SJCRH30 (cell line): ENCODE measurements at regions not wholly inside any gene's neighbourhood (a gene's known extent, or its start where the extent isn't known, plus 50 kb on each side); places are given as distances from the start of the nearest gene placed in this dataset.
"Not testable (repeated sequence)": the region's sequence is repeated elsewhere in the genome, so short reads cannot be mapped to it uniquely, and the experiment has no call there.

Experiments
- DNase-seq, 2 experiments: peaks; one replicate each; pipeline ENCODE4 v3.0.0-alpha.2; 2015 to 2020
- H3K27ac ChIP-seq: fragments of 250-450 bp; sonication (Bioruptor Pico); 2 replicates; pipeline ENCODE4 v1.5.1; 2020; ENCODE audit warnings: mild to moderate bottlenecking, moderate library complexity
- H3K27me3 ChIP-seq: fragments of 250-450 bp; sonication (Bioruptor Pico); 2 replicates; pipeline ENCODE4 v1.5.1; 2020; ENCODE audit warnings: mild to moderate bottlenecking, moderate library complexity
- H3K36me3 ChIP-seq: fragments of 250-450 bp; sonication (Bioruptor Pico); 2 replicates; pipeline ENCODE4 v1.5.1; 2020; ENCODE audit warnings: mild to moderate bottlenecking, moderate library complexity
- H3K4me1 ChIP-seq: fragments of 250-450 bp; sonication (Bioruptor Pico); 2 replicates; pipeline ENCODE4 v1.5.1; 2020; ENCODE audit warnings: mild to moderate bottlenecking, moderate library complexity
- H3K4me3 ChIP-seq: fragments of 250-450 bp; sonication (Bioruptor Pico); 2 replicates; pipeline ENCODE4 v1.5.1; 2020; ENCODE audit warnings: mild to moderate bottlenecking, moderate library complexity
- H3K9me3 ChIP-seq: fragments of 250-450 bp; sonication (Bioruptor Pico); replicated peaks from 2 replicates; pipeline ENCODE4 v1.5.1; 2020; ENCODE audit warnings: mild to moderate bottlenecking, moderate library complexity

- H3K27me3 ChIP-seq, result no peaks in the 10 kb centered on the region; the same call in none of the 2 replicates
- no peaks in the 10 kb centered on the region for H3K36me3 ChIP-seq
- peak; percentile 59 to 65 for DNase-seq
- no peak overlapping the region for H3K27ac ChIP-seq
- H3K4me3 ChIP-seq, result peak overlapping the region; percentile 21; the same call in 1 of the 2 replicates
- peaks cover 20% of the 10 kb centered on the region for H3K4me1 ChIP-seq
- no peaks in the 10 kb centered on the region for H3K9me3 ChIP-seq
Measured at GRCh38 chr9:129561594-129562281, 59.2 kb downstream of the C9orf50 start.

DNA sequence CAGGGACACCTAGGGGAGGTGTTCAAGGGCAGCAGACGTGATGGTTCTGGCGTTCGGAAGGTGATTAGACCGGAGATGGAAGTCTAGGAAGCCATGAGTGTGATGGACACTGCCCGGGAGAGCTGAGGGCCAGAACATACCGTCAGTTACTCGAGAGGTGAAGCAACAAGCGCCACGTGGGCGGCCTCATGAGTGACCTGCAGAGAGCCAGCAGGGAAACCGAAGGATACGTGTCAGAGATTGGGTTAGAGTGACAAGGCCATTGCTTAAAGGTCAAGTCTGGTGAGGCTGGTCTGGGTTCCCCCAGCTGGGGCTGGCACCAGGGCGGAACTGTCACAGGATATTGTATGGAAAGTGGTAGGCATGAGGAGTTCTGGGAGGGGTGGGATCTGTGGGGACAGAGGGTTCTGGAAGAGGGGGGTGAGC is 60.0 kb downstream of the C9orf50 start:
- H3K36me3 ChIP-seq, result no peaks in the 10 kb centered on the region
- H3K27ac ChIP-seq, result no peak overlapping the region
- no peak for DNase-seq
- no peak overlapping the region for H3K4me3 ChIP-seq
- H3K4me1 ChIP-seq, result peaks cover 22% of the 10 kb centered on the region
- no peaks in the 10 kb centered on the region for H3K9me3 ChIP-seq
- H3K27me3 ChIP-seq, result no peaks in the 10 kb centered on the region

DNA sequence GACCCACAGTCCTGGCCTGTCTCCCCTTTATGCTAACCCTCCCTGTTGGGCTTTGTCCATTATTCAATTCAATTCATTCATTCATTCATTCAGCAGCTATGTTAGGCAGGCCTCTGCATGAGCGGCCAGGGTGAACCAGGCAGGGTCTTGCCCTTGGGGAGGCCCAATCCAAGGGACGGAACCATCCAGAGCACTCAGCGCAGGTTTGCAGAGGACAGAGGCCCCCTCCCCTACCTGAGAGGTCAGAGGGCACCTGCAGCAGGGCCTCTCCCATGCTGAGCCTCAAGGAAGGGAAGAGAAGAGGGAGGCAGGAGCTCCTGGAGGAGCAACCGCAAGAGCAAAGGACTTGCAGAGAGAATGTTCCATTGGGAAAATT is 61.4 kb downstream of the C9orf50 start:
- Histone ChIP-seq H3K36me3 (no peaks in the 10 kb centered on the region), H3K4me1 (peaks cover 22% of the 10 kb centered on the region), H3K9me3 (no peaks in the 10 kb centered on the region), H3K27ac (no peak overlapping the region), H3K4me3 (no peak overlapping the region), H3K27me3 (no peaks in the 10 kb centered on the region)
- no peak for DNase-seq

- H3K9me3 ChIP-seq, result no peaks in the 10 kb centered on the region
- H3K4me3 ChIP-seq, result no peak overlapping the region
- no peaks in the 10 kb centered on the region for H3K27me3 ChIP-seq
- H3K27ac ChIP-seq, result no peak overlapping the region
- peaks cover 22% of the 10 kb centered on the region for H3K4me1 ChIP-seq
- H3K36me3 ChIP-seq, result no peaks in the 10 kb centered on the region
- DNase-seq, result no peak
Measured at GRCh38 chr9:129558551-129559505, 62.1 kb downstream of the C9orf50 start.

GRCh38 chr9:129558063-129558550 is 62.8 kb downstream of the C9orf50 start:
- Histone ChIP-seq H3K27ac (peak overlapping the region; percentile 64; the same call in 1 of the 2 replicates), H3K4me1 (peaks cover 22% of the 10 kb centered on the region)
- no peak for DNase-seq

GRCh38 chr9:129557192-129558036 is 63.5 kb downstream of the C9orf50 start:
- DNase-seq, result peak; percentile 95 to 96
- H3K36me3 ChIP-seq, result no peaks in the 10 kb centered on the region
- peak overlapping the region; percentile 20 for H3K4me3 ChIP-seq
- H3K27ac ChIP-seq, result peak overlapping the region; percentile 64
- H3K27me3 ChIP-seq, result no peaks in the 10 kb centered on the region
- H3K4me1 ChIP-seq, result peaks cover 22% of the 10 kb centered on the region
- H3K9me3 ChIP-seq, result no peaks in the 10 kb centered on the region

More at GRCh38 chr9:129558063-129558550, 62.8 kb downstream of the C9orf50 start:
- Histone ChIP-seq H3K4me3 (no peak overlapping the region), H3K27me3 (no peaks in the 10 kb centered on the region), H3K9me3 (no peaks in the 10 kb centered on the region), H3K36me3 (no peaks in the 10 kb centered on the region)

- Histone ChIP-seq H3K27ac (peak overlapping the region; percentile 64), H3K27me3 (peaks cover 4% of the 10 kb centered on the region; the same call in 1 of the 2 replicates), H3K4me3 (no peak overlapping the region), H3K36me3 (no peaks in the 10 kb centered on the region), H3K4me1 (peaks cover 22% of the 10 kb centered on the region), H3K9me3 (no peaks in the 10 kb centered on the region)
- no peak for DNase-seq
Measured at GRCh38 chr9:129556491-129557191, 64.3 kb downstream of the C9orf50 start.

- Histone ChIP-seq H3K4me3 (no peak overlapping the region), H3K36me3 (no peaks in the 10 kb centered on the region), H3K9me3 (no peaks in the 10 kb centered on the region), H3K27ac (no peak overlapping the region), H3K27me3 (peaks cover 12% of the 10 kb centered on the region; the same call in 1 of the 2 replicates), H3K4me1 (peaks cover 22% of the 10 kb centered on the region)
- no peak for DNase-seq
Measured at GRCh38 chr9:129555512-129556215, 65.2 kb downstream of the C9orf50 start.

DNA sequence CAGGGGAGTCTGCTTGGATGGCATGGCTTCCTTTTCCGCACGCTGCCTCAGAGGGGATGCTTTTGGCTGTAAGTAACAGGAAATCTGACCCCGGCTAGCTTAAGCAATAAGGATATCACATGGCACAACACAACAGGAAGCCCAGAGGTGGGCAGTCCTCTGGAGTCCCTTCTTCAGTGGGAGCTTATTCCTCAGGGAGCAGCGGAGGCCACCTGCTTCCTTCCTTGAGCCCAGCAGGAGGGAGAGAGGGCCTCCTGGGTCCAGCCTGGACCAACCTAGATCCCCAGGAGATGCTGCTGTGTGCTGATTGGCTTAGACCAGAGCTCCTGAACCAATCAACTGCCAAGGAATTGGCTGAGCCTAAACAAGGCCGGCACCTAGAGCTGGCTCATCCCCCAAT is 66.3 kb downstream of the C9orf50 start:
- Histone ChIP-seq H3K9me3 (no peaks in the 10 kb centered on the region), H3K4me1 (peaks cover 22% of the 10 kb centered on the region), H3K4me3 (no peak overlapping the region), H3K27ac (no peak overlapping the region), H3K27me3 (peaks cover 17% of the 10 kb centered on the region), H3K36me3 (no peaks in the 10 kb centered on the region)
- DNase-seq, result peak in 1 of 2 experiments; percentile 59

DNA sequence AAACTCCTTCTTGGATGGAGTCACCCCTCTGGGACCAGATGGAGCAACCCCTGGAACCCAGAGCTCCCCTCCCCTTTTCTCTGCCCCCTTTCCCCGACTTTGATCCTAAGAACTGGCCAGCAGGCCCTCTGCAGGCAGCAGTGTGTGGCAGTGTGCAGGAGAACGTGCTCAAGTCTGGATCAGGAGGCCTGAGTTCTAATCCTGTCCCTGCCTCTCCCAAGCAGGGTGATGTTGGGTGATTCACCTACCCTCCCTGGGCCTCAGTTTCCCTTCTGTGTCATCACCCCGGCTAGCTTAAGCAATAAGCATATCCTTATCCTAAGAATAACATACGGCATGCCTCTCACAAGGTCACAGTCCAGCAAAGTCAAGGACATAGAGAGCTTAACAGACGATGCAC is 67.6 kb downstream of the C9orf50 start:
- H3K4me1 ChIP-seq, result peaks cover 18% of the 10 kb centered on the region
- DNase-seq, result no peak

GRCh38 chr9:129552064-129552463 is 68.8 kb downstream of the C9orf50 start:
- Histone ChIP-seq H3K4me1 (peaks cover 5% of the 10 kb centered on the region), H3K4me3 (no peak overlapping the region), H3K36me3 (no peaks in the 10 kb centered on the region), H3K27me3 (peaks cover 24% of the 10 kb centered on the region), H3K9me3 (no peaks in the 10 kb centered on the region), H3K27ac (no peak overlapping the region)
- no peak for DNase-seq

More for the DNA sequence above, 67.6 kb downstream of the C9orf50 start:
- no peaks in the 10 kb centered on the region for H3K9me3 ChIP-seq
- peaks cover 24% of the 10 kb centered on the region for H3K27me3 ChIP-seq
- H3K36me3 ChIP-seq, result no peaks in the 10 kb centered on the region
- no peak overlapping the region for H3K27ac ChIP-seq
- no peak overlapping the region for H3K4me3 ChIP-seq

- DNase-seq, result no peak
- no peaks in the 10 kb centered on the region for H3K36me3 ChIP-seq
- H3K9me3 ChIP-seq, result no peaks in the 10 kb centered on the region
- H3K27me3 ChIP-seq, result peaks cover 24% of the 10 kb centered on the region
- no peak overlapping the region for H3K4me3 ChIP-seq
- no peak overlapping the region for H3K27ac ChIP-seq
- no peaks in the 10 kb centered on the region for H3K4me1 ChIP-seq
Measured at GRCh38 chr9:129551393-129551973, 69.4 kb downstream of the C9orf50 start.

DNA sequence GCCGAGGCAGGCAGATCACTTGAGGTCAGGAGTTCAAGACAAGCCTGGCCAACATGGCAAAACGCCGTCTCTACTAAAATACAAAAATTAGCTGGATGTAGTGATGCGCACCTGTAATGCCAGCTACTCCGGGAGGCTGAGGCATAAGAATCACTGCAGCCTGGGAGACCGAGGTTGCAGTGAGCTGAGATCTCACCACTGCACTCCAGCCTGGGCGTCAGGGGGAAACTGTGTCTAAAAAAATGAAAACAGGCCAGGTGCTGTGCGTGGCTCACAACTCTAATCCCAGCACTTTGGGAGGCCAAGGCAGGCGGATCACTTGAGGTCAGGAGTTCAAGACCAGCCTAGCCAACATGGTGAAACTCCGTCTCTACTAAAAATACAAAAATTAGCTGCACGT is 69.9 kb downstream of the C9orf50 start:
- not testable (repeated sequence) for H3K27ac ChIP-seq, H3K36me3 ChIP-seq, H3K4me3 ChIP-seq, H3K9me3 ChIP-seq, H3K4me1 ChIP-seq, DNase-seq
- H3K27me3 ChIP-seq, result peaks cover 24% of the 10 kb centered on the region
